ENCODE measurements at regions not wholly inside any gene's neighbourhood (a gene's known extent, or its start where the extent isn't known, plus 50 kb on each side); places are given as distances from the start of the nearest gene placed in this dataset.

- Mint-ChIP-seq H3K9me3 (peaks cover 31 to 37% of the 10 kb centered on the region in 2 experiments), H3K4me3 (no peak overlapping the region; a peak in 1 of 5 replicates), H3K36me3 (ENCODE audit: insufficient read depth in 1 of 3, low read depth in 3 of 3) (peaks cover 6 to 24% (median 11%) of the 10 kb centered on the region in 3 experiments; a peak in 3 of 7 replicates), H3K27me3 (ENCODE audit: low read depth) (peaks cover 7% of the 10 kb centered on the region), H3K27ac (no peak overlapping the region), H3K4me1 (peaks cover 6 to 7% of the 10 kb centered on the region in 2 experiments; a peak in 3 of 4 replicates)
- no peaks in the 10 kb centered on the region; the same call in 1 of the 2 replicates for H3K27me3 ChIP-seq (ENCODE audit: insufficient read depth, low read length)
- H4K5ac ChIP-seq (ENCODE audit: insufficient read length, low read depth, low read length): no peak overlapping the region
- no peaks in the 10 kb centered on the region for H3K23me2 ChIP-seq (ENCODE audit: insufficient read length, low read depth, low read length, poor library complexity, severe bottlenecking)
- H2BK20ac ChIP-seq (ENCODE audit: low read depth, low read length, poor library complexity, severe bottlenecking): no peak overlapping the region
- no peak overlapping the region for H2BK12ac ChIP-seq (ENCODE audit: insufficient read length, low read depth, low read length)
- no peak overlapping the region for H3K27ac ChIP-seq (ENCODE audit: insufficient read length, low read depth, low read length)
- H2AK5ac ChIP-seq (ENCODE audit: insufficient read length, low read length): no peak overlapping the region
- no peak overlapping the region for H2AFZ ChIP-seq (ENCODE audit: low read length)
- no CpG with 5 or more reads among the region's 3 CpGs for WGBS (ENCODE audit: extremely low coverage, insufficient read length, low lambda C conversion rate)
- H3K18ac ChIP-seq (ENCODE audit: insufficient read length, low read depth, low read length): no peak overlapping the region
- TF ChIP-seq, protein P1, sequence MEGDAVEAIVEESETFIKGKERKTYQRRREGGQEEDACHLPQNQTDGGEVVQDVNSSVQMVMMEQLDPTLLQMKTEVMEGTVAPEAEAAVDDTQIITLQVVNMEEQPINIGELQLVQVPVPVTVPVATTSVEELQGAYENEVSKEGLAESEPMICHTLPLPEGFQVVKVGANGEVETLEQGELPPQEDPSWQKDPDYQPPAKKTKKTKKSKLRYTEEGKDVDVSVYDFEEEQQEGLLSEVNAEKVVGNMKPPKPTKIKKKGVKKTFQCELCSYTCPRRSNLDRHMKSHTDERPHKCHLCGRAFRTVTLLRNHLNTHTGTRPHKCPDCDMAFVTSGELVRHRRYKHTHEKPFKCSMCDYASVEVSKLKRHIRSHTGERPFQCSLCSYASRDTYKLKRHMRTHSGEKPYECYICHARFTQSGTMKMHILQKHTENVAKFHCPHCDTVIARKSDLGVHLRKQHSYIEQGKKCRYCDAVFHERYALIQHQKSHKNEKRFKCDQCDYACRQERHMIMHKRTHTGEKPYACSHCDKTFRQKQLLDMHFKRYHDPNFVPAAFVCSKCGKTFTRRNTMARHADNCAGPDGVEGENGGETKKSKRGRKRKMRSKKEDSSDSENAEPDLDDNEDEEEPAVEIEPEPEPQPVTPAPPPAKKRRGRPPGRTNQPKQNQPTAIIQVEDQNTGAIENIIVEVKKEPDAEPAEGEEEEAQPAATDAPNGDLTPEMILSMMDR (conservative IDR thresholded peaks at IDR 0.05): no peak
- DNase-seq: no peak
- H2BK120ac ChIP-seq (ENCODE audit: low read depth, low read length, poor library complexity, severe bottlenecking): no peak overlapping the region
- H3K14ac ChIP-seq (ENCODE audit: insufficient read depth, low read length): no peak overlapping the region
- no peak overlapping the region for H2BK15ac ChIP-seq (ENCODE audit: low read depth, low read length)
- no peak overlapping the region for H3K9ac ChIP-seq (ENCODE audit: extremely low read depth, insufficient read length, low read length)
- H3K79me2 ChIP-seq (ENCODE audit: insufficient read depth, low read length): no peaks in the 10 kb centered on the region
- H3K4me1 ChIP-seq (ENCODE audit: insufficient read depth, low read length): no peaks in the 10 kb centered on the region
- H3T11ph ChIP-seq (ENCODE audit: low read length): no peak overlapping the region
- no peak overlapping the region for H2BK5ac ChIP-seq (ENCODE audit: insufficient read length, low read length)
- no peak overlapping the region for H3K4ac ChIP-seq (ENCODE audit: low read depth, low read length)
- no peak overlapping the region for H3K4me2 ChIP-seq (ENCODE audit: insufficient read depth, insufficient read length, low read length)
- H3K9me3 ChIP-seq (ENCODE audit: control insufficient read depth, low read depth, low read length): peaks cover 15% of the 10 kb centered on the region
- no peak overlapping the region for H3K23ac ChIP-seq (ENCODE audit: insufficient read length, low read depth, low read length)
- no peak overlapping the region for H4K8ac ChIP-seq (replicated peaks; ENCODE audit: insufficient read length, low read depth, low read length)
- H3K56ac ChIP-seq (ENCODE audit: insufficient read length, low read depth, low read length): no peak overlapping the region
- H4K91ac ChIP-seq (ENCODE audit: insufficient read length, low read depth, low read length): no peak overlapping the region
- H3K79me1 ChIP-seq (ENCODE audit: insufficient read depth, low read depth, low read length, poor library complexity, severe bottlenecking): no peaks in the 10 kb centered on the region
- no peaks in the 10 kb centered on the region for H4K20me1 ChIP-seq (ENCODE audit: control insufficient read depth, insufficient read depth, insufficient read length)
Measured at GRCh38 chr22:19646383-19646782, 67.9 kb upstream of the SEPTIN5 start.

Data from H9 (cell line).